Right ventricle myocardium superior (tissue), 1 donor: ENCODE measurements at regions not wholly inside any gene's neighbourhood (a gene's known extent, or its start where the extent isn't known, plus 50 kb on each side); places are given as distances from the start of the nearest gene placed in this dataset.

Source experiments
- ATAC-seq: fragments of 200-7000 bp; cut with Tn5 transposase; one replicate; pipeline ENCODE4 v1.9.1; 2020; ENCODE audit warnings: mild to moderate bottlenecking; ENCODE audit not compliant: poor library complexity
- DNase-seq: peaks from one replicate; pipeline ENCODE4 v3.0.0-alpha.2; 2020
- intact Hi-C: fragments of 100-400 bp; cut with DNase I; formaldehyde crosslinking; loops from one replicate; pipeline ENCODE4 v1.11.2; 2022
- donor health status: DM: no; HTN: yes; CAD: no; lungs with severe emphysema.

- DNase-seq (no peak), ATAC-seq (no peak)
- intact Hi-C loops: no loop called here
Measured at GRCh38 chr13:105465745-105466144, 1069.7 kb downstream of the EFNB2 start, which contains the start of gene DAOA. TSS of gene DAOA (plus strand) at chr13:105466045.

- DNase-seq: no peak
- ATAC-seq: no peak
- intact Hi-C loops: no loop called here
Measured at GRCh38 chr13:105465251-105465650, 1070.2 kb downstream of the EFNB2 start.

GRCh38 chr13:105464249-105464648 is 1071.2 kb downstream of the EFNB2 start:
- no peak for ATAC-seq

GRCh38 chr13:105463011-105463501 is 1072.4 kb downstream of the EFNB2 start:
- intact Hi-C loops: no loop called here
- ATAC-seq: no peak
- no peak for DNase-seq

More at GRCh38 chr13:105464249-105464648, 1071.2 kb downstream of the EFNB2 start:
- DNase-seq: no peak
- intact Hi-C loops: no loop called here

- no peak for ATAC-seq
- intact Hi-C loops: no loop called here
- DNase-seq: no peak
Measured at GRCh38 chr13:105462098-105462497, 1073.4 kb downstream of the EFNB2 start.

GRCh38 chr13:105452895-105453294 is 1082.6 kb downstream of the EFNB2 start:
- DNase-seq: no peak
- ATAC-seq: no peak

GRCh38 chr13:105450784-105451183 is 1084.7 kb downstream of the EFNB2 start:
- no peak for ATAC-seq
- DNase-seq: no peak
- intact Hi-C loops: no loop called here

More at GRCh38 chr13:105452895-105453294, 1082.6 kb downstream of the EFNB2 start:
- intact Hi-C loops: no loop called here

- ATAC-seq (no peak), DNase-seq (no peak)
- intact Hi-C loops: no loop called here
Measured at GRCh38 chr13:105448811-105449210, 1086.7 kb downstream of the EFNB2 start.

- intact Hi-C loops: no loop called here
- DNase-seq: no peak
- no peak for ATAC-seq
Measured at GRCh38 chr13:105446197-105446596, 1089.3 kb downstream of the EFNB2 start.

GRCh38 chr13:105445796-105446195 is 1089.7 kb downstream of the EFNB2 start:
- DNase-seq: no peak
- intact Hi-C loops: no loop called here
- no peak for ATAC-seq

- intact Hi-C loops: no loop called here
Measured at GRCh38 chr13:105442949-105443699, 1092.3 kb downstream of the EFNB2 start.

GRCh38 chr13:105442040-105442439 is 1093.4 kb downstream of the EFNB2 start:
- ATAC-seq (no peak), DNase-seq (no peak)
- intact Hi-C loops: no loop called here

More at GRCh38 chr13:105442949-105443699, 1092.3 kb downstream of the EFNB2 start:
- ATAC-seq (peak; percentile 55), DNase-seq (no peak)

GRCh38 chr13:105441051-105441750 is 1094.3 kb downstream of the EFNB2 start:
- intact Hi-C loops: no loop called here
- ATAC-seq (no peak), DNase-seq (no peak)

GRCh38 chr13:105436943-105437342 is 1098.5 kb downstream of the EFNB2 start:
- intact Hi-C loops: no loop called here
- ATAC-seq (no peak), DNase-seq (no peak)

GRCh38 chr13:105432438-105432837 is 1103.0 kb downstream of the EFNB2 start:
- intact Hi-C loops: no loop called here
- ATAC-seq (no peak), DNase-seq (no peak)

GRCh38 chr13:105428811-105429210 is 1106.7 kb downstream of the EFNB2 start:
- no peak for ATAC-seq
- intact Hi-C loops: no loop called here

GRCh38 chr13:105426441-105426840 is 1109.0 kb downstream of the EFNB2 start:
- DNase-seq (no peak), ATAC-seq (no peak)
- intact Hi-C loops: no loop called here

More at GRCh38 chr13:105428811-105429210, 1106.7 kb downstream of the EFNB2 start:
- no peak for DNase-seq

- intact Hi-C loops: no loop called here
- DNase-seq: no peak
- no peak for ATAC-seq
Measured at GRCh38 chr13:105414639-105415038, 1120.8 kb downstream of the EFNB2 start.

- no peak for ATAC-seq
- DNase-seq: no peak
- intact Hi-C loops: no loop called here
Measured at GRCh38 chr13:105412171-105412570, 1123.3 kb downstream of the EFNB2 start.

- DNase-seq (peak; percentile 74), ATAC-seq (no peak)
- intact Hi-C loops: no loop called here
Measured at GRCh38 chr13:105410602-105411001, 1124.9 kb downstream of the EFNB2 start.
